GM21390 (cell line): ENCODE measurements at regions not wholly inside any gene's neighbourhood (a gene's known extent, or its start where the extent isn't known, plus 50 kb on each side); places are given as distances from the start of the nearest gene placed in this dataset.

ENCODE experiments used
- ATAC-seq: cut with Tn5 transposase; IDR thresholded peaks from one replicate; pipeline ENCODE4 v1.9.1; 2021; ENCODE audit not compliant: unreplicated experiment

- no peak for ATAC-seq
Measured at GRCh38 chr4:53920883-53921282, 143.5 kb downstream of the CHIC2 start.

GRCh38 chr4:53920116-53920515 is 144.3 kb downstream of the CHIC2 start:
- ATAC-seq, result no peak

GRCh38 chr4:53919535-53919934 is 144.9 kb downstream of the CHIC2 start:
- ATAC-seq, result no peak

- no peak for ATAC-seq
Measured at GRCh38 chr4:53917729-53918128, 146.7 kb downstream of the CHIC2 start.

GRCh38 chr4:53916431-53916889 is 147.9 kb downstream of the CHIC2 start:
- ATAC-seq, result no peak

- no peak for ATAC-seq
Measured at GRCh38 chr4:53914313-53915016, 149.9 kb downstream of the CHIC2 start.

GRCh38 chr4:53913771-53914170 is 150.6 kb downstream of the CHIC2 start:
- ATAC-seq, result no peak

- ATAC-seq, result no peak
Measured at GRCh38 chr4:53912766-53913497, 151.5 kb downstream of the CHIC2 start.

- ATAC-seq, result no peak
Measured at GRCh38 chr4:53908661-53909078, 155.7 kb downstream of the CHIC2 start.

GRCh38 chr4:53907772-53908171 is 156.6 kb downstream of the CHIC2 start:
- no peak for ATAC-seq

GRCh38 chr4:53906606-53907190 is 157.7 kb downstream of the CHIC2 start:
- no peak for ATAC-seq

GRCh38 chr4:53905941-53906377 is 158.4 kb downstream of the CHIC2 start:
- ATAC-seq, result peak; percentile 49

- no peak for ATAC-seq
Measured at GRCh38 chr4:53905276-53905940, 159.0 kb downstream of the CHIC2 start.

GRCh38 chr4:53902786-53903185 is 161.6 kb downstream of the CHIC2 start:
- no peak for ATAC-seq

- no peak for ATAC-seq
Measured at GRCh38 chr4:53900271-53900649, 164.1 kb downstream of the CHIC2 start.

- ATAC-seq, result no peak
Measured at GRCh38 chr4:53899586-53900270, 164.7 kb downstream of the CHIC2 start.

GRCh38 chr4:53895137-53895536 is 169.3 kb downstream of the CHIC2 start:
- ATAC-seq, result no peak

GRCh38 chr4:53890461-53890860 is 173.9 kb downstream of the CHIC2 start:
- no peak for ATAC-seq

GRCh38 chr4:53889326-53890055 is 174.9 kb downstream of the CHIC2 start:
- ATAC-seq, result no peak

GRCh38 chr4:53886090-53886489 is 178.3 kb downstream of the CHIC2 start:
- no peak for ATAC-seq
